H1 (cell line): ENCODE measurements at regions not wholly inside any gene's neighbourhood (a gene's known extent, or its start where the extent isn't known, plus 50 kb on each side); places are given as distances from the start of the nearest gene placed in this dataset.

Experiments
- ATF3 ChIP-seq: IDR thresholded peaks from 2 replicates; pipeline ENCODE4 v1.6.1; 2011; ENCODE audit warnings: low read depth, mild to moderate bottlenecking, low read length; ENCODE audit not compliant: insufficient read depth
- BRCA1 ChIP-seq: IDR thresholded peaks from 2 replicates; pipeline ENCODE4 v1.6.1; 2012; ENCODE audit warnings: low read depth, low read length, improper control_type of control experiment
- CTCF ChIP-seq, 3 experiments: IDR thresholded peaks; 1 replicate in 2 of 3; 2 replicates in 1 of 3; pipeline versions ENCODE4 v1.5.1 to v1.6.1; 2011; ENCODE audit warnings: low read length in 3 of 3, mild to moderate bottlenecking in 3 of 3, inconsistent platforms in 2 of 3, low read depth in 1 of 3, moderate library complexity in 1 of 3; ENCODE audit not compliant: insufficient read depth in 1 of 3; ENCODE audit errors: control extremely low read depth in 1 of 3
- EP300 ChIP-seq, 2 experiments: IDR thresholded peaks; 1 replicate in 1 of 2; 2 replicates in 1 of 2; pipeline ENCODE4 v1.6.1; 2011 to 2012; ENCODE audit warnings: low read depth in 2 of 2, low read length in 2 of 2, mild to moderate bottlenecking in 2 of 2, borderline replicate concordance in 1 of 2, inconsistent platforms in 1 of 2, moderate library complexity in 1 of 2
- EZH2 ChIP-seq: fragments of 200-600 bp; sonication (generic); IDR thresholded peaks from 2 replicates; pipeline ENCODE4 v1.7.1; 2012; ENCODE audit warnings: low read depth, mild to moderate bottlenecking, moderate library complexity, low read length, inconsistent platforms; ENCODE audit not compliant: severe bottlenecking
- MAFK ChIP-seq: IDR thresholded peaks from 2 replicates; pipeline ENCODE4 v1.6.1; 2012; ENCODE audit warnings: low read depth, mild to moderate bottlenecking, improper control_type of control experiment, low read length
- MAX ChIP-seq: IDR thresholded peaks from 2 replicates; pipeline ENCODE4 v1.6.1; 2012; ENCODE audit warnings: inconsistent platforms
- POLR2A ChIP-seq, 2 experiments: IDR thresholded peaks; 1 replicate in 1 of 2; 2 replicates in 1 of 2; pipeline ENCODE4 v1.6.1; 2011; ENCODE audit warnings: low read depth in 2 of 2, low read length in 2 of 2, mild to moderate bottlenecking in 2 of 2; ENCODE audit errors: control extremely low read depth in 1 of 2

- no peak for TF ChIP-seq ATF3
- TF ChIP-seq EZH2, result no peak
- no peak for TF ChIP-seq CTCF (IDR thresholded peaks at IDR 0.05; ENCODE audit: control extremely low read depth in 1 of 3, insufficient read depth in 1 of 3, low read depth in 1 of 3, low read length in 3 of 3)
- TF ChIP-seq BRCA1, result no peak
- TF ChIP-seq EP300 (IDR thresholded peaks at IDR 0.05; ENCODE audit: borderline replicate concordance in 1 of 2, low read depth in 2 of 2, low read length in 2 of 2), result no peak
- TF ChIP-seq MAX, result no peak
- no peak for TF ChIP-seq MAFK
- TF ChIP-seq POLR2A (IDR thresholded peaks at IDR 0.05; ENCODE audit: control extremely low read depth in 1 of 2, low read depth in 2 of 2, low read length in 2 of 2), result no peak
These were observed 405.1 kb downstream of the FOXO1 start for GRCh38 chr13:40261336-40261735.
